Activated T-helper 1 cell treated with anti-CD3 and anti-CD28 coated beads, Interleukin-12 subunit alpha, Interleukin-12 subunit beta, Interleukin-2, Interleukin-4 antibody, amounts not matched to agents 30 ng/mL and 10 ng/mL and 1 ng/mL, durations not matched to agents 14 hours and 24 hours and 36 hours (primary cell): ENCODE measurements at regions not wholly inside any gene's neighbourhood (a gene's known extent, or its start where the extent isn't known, plus 50 kb on each side); places are given as distances from the start of the nearest gene placed in this dataset.

Experiments
- DNase-seq: peaks from one replicate; pipeline ENCODE4 v3.0.0; 2021; ENCODE audit warnings: low spot score
- H3K27ac Mint-ChIP-seq: one replicate; pipeline ENCODE4 v1.8.0; 2021; ENCODE audit warnings: mild to moderate bottlenecking, mixed read lengths
- H3K27me3 Mint-ChIP-seq: one replicate; pipeline ENCODE4 v1.8.0; 2022; ENCODE audit warnings: mild to moderate bottlenecking, moderate library complexity, mixed read lengths; ENCODE audit not compliant: insufficient read depth
- H3K36me3 Mint-ChIP-seq: one replicate; pipeline ENCODE4 v1.8.0; 2021; ENCODE audit warnings: low read depth, mixed read lengths
- H3K4me1 Mint-ChIP-seq: one replicate; pipeline ENCODE4 v1.8.0; 2021; ENCODE audit warnings: low read depth, mixed read lengths
- H3K4me3 Mint-ChIP-seq: one replicate; pipeline ENCODE4 v1.8.0; 2021; ENCODE audit warnings: mild to moderate bottlenecking, moderate library complexity, mixed read lengths
- H3K9me3 Mint-ChIP-seq: one replicate; pipeline ENCODE4 v1.8.0; 2021; ENCODE audit warnings: mixed read lengths
- intact Hi-C: fragments of 100-400 bp; cut with micrococcal nuclease; formaldehyde crosslinking; loops from one replicate; pipeline ENCODE4 v1.15.1; 2024

DNA sequence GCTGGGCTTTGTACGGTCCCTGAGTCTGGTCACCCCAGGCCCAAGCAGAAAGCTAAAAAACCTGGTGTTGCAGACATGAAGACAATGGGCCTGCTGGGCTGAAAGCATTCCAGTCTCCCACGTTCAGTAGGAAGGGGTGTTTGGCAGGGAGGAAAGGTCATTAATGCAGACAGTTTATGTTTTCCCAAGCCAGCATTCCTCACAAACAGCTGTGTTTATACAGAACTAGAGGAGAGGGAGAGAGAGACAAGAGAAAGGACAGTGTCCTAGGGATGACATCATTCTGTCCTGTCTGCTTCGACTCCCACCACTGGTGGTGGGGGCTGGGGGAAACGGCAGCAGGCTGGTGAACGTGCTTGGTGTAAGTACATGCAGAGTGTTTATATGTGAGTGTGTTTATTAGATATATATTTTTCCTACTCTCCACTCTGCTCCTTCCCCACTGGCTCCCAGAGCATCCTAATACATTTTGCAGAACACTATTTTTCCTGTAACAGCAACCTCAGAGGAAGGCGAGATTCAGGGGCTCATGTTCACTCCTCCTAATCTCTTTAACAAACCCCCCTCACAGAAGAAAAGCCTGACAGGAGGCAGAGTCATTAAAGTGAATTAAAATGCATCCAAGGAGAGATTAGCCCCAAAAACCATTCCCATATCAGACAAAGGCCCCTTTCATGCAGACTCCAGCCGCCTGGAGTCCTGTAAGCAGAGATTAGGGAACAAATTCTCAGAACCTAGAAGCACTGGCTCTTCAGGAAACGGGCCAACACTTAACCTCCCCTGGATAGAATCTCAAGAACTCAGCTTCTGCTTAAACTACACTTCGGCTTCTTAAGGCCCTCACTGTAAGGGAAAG is 380.4 kb downstream of the TNS1 start:
- Mint-ChIP-seq H3K27me3 (peaks cover 1% of the 10 kb centered on the region), H3K4me1 (no peaks in the 10 kb centered on the region), H3K9me3 (no peaks in the 10 kb centered on the region), H3K27ac (no peak overlapping the region), H3K36me3 (no peaks in the 10 kb centered on the region), H3K4me3 (no peak overlapping the region)
- DNase-seq, result no peak
- intact Hi-C loops, result no loop called here

DNA sequence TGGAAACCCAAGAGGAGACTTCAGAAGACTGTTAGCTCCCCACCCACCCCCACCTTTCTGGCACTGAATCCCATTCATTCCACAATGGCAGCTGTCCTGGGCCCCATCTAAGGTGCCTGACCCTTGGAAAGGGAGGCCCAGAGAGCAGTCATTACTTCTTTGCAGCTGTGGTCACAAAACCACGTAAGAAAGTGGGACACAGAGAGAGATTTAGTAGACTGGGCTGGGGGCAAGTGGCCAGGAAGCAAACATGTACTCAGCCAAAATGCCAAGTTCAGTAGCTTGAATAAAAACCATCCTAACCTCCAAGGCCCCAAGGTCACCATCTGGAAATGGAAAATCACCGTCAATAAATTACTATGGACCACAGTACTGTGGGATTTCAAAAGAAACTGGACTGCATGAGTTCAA is 381.4 kb downstream of the TNS1 start:
- H3K36me3 Mint-ChIP-seq, result no peaks in the 10 kb centered on the region
- intact Hi-C loops, result no loop called here
- H3K27ac Mint-ChIP-seq, result no peak overlapping the region
- no peak overlapping the region for H3K4me3 Mint-ChIP-seq
- peaks cover 1% of the 10 kb centered on the region for H3K27me3 Mint-ChIP-seq
- H3K4me1 Mint-ChIP-seq, result no peaks in the 10 kb centered on the region
- DNase-seq, result no peak
- no peaks in the 10 kb centered on the region for H3K9me3 Mint-ChIP-seq

DNA sequence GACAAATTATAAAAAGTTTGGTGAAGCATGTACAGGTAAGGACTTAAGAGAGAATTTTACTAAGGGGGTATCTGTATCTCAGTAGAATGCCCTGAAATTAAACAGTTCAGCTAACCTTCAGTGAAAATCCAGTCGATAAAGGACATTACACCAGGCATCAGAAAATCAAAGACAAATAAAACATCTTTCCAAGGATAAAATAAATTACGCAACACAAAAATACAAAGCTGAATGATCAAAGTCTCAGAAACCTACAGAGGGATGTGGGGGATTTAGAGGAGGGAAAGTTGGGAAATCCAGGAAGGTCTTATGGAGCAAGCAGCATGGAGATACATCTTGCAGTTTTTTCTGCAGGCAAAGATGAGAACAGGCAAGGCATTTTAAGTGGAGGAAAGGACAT is 384.1 kb downstream of the TNS1 start:
- H3K4me3 Mint-ChIP-seq, result no peak overlapping the region
- no peak for DNase-seq
- H3K27me3 Mint-ChIP-seq, result peaks cover 1% of the 10 kb centered on the region
- no peak overlapping the region for H3K27ac Mint-ChIP-seq
- intact Hi-C loops, result no loop called here
- no peaks in the 10 kb centered on the region for H3K4me1 Mint-ChIP-seq
- H3K9me3 Mint-ChIP-seq, result no peaks in the 10 kb centered on the region
- no peaks in the 10 kb centered on the region for H3K36me3 Mint-ChIP-seq

DNA sequence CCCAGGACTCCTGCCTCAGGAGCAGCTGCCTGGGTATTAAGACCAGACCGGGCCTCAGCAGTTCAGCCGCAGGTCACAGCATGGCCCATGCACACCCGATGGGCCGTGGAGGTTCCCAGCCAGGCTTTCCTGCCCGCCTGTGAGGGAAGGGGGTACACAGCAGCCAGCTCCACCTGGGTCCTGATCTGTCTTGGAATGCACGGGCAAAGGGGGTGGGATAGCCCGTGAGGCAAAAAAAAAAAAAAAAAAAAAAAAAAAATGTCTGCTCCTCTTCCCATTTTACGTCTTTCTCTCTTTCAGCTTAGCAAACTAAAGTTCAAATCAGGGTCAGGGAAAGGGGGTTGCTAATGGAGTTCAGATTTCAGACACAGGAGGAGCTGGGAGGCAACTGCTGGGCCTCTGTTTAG is 385.2 kb downstream of the TNS1 start:
- H3K9me3 Mint-ChIP-seq, result no peaks in the 10 kb centered on the region
- H3K4me3 Mint-ChIP-seq, result no peak overlapping the region
- intact Hi-C loops, result no loop called here
- H3K4me1 Mint-ChIP-seq, result no peaks in the 10 kb centered on the region
- no peak overlapping the region for H3K27ac Mint-ChIP-seq
- H3K27me3 Mint-ChIP-seq, result peaks cover 1% of the 10 kb centered on the region
- no peaks in the 10 kb centered on the region for H3K36me3 Mint-ChIP-seq
- DNase-seq, result no peak

DNA sequence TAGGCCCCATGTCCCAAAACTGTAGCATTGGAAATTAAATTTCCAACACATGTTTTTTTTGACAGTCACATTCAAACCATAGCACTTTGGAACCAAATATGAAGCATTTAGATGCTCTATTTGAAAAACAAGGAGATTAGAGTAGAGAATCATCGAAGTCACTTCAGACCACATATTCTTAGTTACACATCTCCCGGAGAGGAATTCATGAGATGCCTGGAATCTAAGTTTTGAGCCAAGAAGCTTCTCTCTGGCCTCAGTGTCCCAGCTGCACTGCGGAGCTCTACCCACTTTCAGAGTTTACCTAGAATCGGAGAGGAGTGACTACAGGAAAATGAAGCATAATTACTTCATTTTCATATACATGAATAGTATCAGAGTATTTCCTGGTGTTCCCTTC is 385.9 kb downstream of the TNS1 start:
- DNase-seq, result no peak
- no peaks in the 10 kb centered on the region for H3K4me1 Mint-ChIP-seq
- no peak overlapping the region for H3K27ac Mint-ChIP-seq
- H3K36me3 Mint-ChIP-seq, result no peaks in the 10 kb centered on the region
- no peaks in the 10 kb centered on the region for H3K9me3 Mint-ChIP-seq
- H3K4me3 Mint-ChIP-seq, result no peak overlapping the region
- H3K27me3 Mint-ChIP-seq, result peaks cover 1% of the 10 kb centered on the region
- intact Hi-C loops, result no loop called here

DNA sequence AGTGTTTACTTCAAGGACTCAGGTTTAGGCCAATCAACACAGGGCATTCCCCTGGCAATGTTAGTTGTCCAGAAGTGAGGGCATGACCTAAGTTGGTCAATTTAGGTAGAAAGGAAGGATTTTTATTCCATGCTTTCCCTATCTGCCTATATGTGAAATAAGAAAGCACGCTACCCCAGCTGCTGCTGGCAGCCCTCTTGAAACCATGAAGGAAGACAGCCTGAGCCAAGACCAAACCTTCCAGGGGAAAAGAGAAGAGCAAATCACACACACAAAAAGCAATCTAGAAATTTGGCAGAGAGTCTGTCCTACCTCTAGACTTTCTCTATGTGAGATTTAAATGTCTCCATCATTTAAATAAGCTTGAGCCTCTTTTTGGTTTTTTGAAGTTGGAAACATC is 387.6 kb downstream of the TNS1 start:
- no peak overlapping the region for H3K4me3 Mint-ChIP-seq
- H3K27ac Mint-ChIP-seq, result no peak overlapping the region
- intact Hi-C loops, result no loop called here
- peaks cover 1% of the 10 kb centered on the region for H3K27me3 Mint-ChIP-seq
- H3K4me1 Mint-ChIP-seq, result peaks cover 15% of the 10 kb centered on the region
- no peak for DNase-seq
- no peaks in the 10 kb centered on the region for H3K9me3 Mint-ChIP-seq
- no peaks in the 10 kb centered on the region for H3K36me3 Mint-ChIP-seq

DNA sequence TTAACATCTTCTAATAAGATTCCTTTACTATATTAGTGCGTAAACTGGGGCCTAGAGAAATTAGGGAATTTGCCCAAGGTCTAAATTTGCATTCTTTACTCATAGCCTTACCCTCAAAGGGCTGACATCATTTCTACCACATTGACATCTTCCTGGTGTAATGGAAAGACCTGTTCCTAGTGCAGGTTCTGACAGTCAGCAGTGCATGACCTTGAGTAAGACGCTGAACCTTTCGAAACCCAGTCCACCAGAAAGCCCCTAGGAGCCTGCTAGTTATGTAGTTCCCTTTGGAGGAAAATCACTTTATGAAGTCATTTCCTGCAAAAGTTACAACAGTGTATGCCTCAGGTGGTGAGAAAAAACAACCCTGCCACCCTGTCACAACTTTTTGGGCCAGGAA is 388.3 kb downstream of the TNS1 start:
- no peak for DNase-seq
- H3K4me1 Mint-ChIP-seq, result peaks cover 20% of the 10 kb centered on the region
- H3K4me3 Mint-ChIP-seq, result no peak overlapping the region
- intact Hi-C loops, result no loop called here
- H3K36me3 Mint-ChIP-seq, result no peaks in the 10 kb centered on the region
- H3K9me3 Mint-ChIP-seq, result no peaks in the 10 kb centered on the region
- no peak overlapping the region for H3K27ac Mint-ChIP-seq
- peaks cover 1% of the 10 kb centered on the region for H3K27me3 Mint-ChIP-seq

DNA sequence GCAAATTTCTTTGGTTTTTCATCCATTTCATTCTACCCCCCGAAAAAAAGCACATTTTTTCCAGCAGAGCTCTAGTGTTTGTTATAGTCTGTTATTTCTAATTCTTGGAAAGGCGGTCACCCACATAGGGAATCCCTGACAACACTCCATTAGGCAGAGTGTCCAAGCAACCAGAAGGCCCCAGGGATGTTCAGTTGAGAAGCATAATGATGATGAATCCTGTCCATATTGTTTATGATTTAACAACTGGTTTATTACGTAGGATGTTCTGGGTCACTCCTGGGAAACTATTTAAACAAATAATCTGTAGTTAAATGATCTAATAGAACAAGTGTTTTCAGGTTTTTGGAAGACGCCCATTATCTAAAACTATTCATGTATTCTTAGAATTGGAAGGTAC is 388.7 kb downstream of the TNS1 start:
- intact Hi-C loops, result no loop called here

DNA sequence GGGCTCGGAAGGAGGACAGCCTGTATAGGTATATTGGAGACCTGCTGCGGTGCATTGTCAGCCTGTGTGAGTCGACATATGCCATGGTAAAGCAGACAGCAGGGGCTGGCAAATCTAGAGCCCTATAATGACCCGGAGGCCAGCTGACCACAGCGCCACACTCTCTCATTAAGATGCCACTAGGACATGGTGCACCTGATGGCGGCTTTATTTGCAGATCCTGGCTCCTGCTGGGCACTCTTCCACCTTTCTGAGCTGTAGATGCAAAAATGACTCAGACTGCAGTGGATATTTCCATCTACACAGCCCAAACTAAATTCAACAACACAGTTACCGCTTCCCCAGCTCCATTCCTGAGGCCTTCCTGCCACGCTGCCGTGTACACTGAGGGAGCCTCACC is 389.9 kb downstream of the TNS1 start:
- Mint-ChIP-seq H3K27ac (no peak overlapping the region), H3K9me3 (no peaks in the 10 kb centered on the region)
- intact Hi-C loops, result no loop called here

More for the DNA sequence above, 388.7 kb downstream of the TNS1 start:
- no peak overlapping the region for H3K27ac Mint-ChIP-seq
- H3K4me3 Mint-ChIP-seq, result no peak overlapping the region
- no peaks in the 10 kb centered on the region for H3K9me3 Mint-ChIP-seq
- H3K36me3 Mint-ChIP-seq, result no peaks in the 10 kb centered on the region
- peaks cover 1% of the 10 kb centered on the region for H3K27me3 Mint-ChIP-seq
- no peak for DNase-seq
- peaks cover 20% of the 10 kb centered on the region for H3K4me1 Mint-ChIP-seq

DNA sequence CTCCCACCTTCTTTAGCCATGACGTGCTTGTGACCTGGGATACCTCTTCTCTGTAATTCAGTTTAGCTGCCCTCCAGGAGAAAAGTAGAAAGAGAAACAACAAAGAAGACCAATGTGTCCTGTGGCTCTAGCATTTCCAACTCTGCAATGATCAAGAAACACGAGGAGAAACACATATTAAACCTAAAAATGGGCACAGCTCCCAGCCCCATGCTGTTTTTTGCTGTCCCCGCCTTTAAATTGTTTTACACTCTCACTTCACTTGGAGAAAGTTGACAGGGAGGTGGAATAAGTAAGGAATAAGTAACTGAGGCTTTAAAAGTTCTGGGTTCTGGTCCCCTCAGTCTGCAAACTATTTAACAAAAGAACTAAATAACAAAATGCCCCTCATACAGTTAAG is 390.6 kb downstream of the TNS1 start:
- no peaks in the 10 kb centered on the region for H3K9me3 Mint-ChIP-seq
- H3K27ac Mint-ChIP-seq, result no peak overlapping the region
- intact Hi-C loops, result no loop called here
- H3K27me3 Mint-ChIP-seq, result no peaks in the 10 kb centered on the region
- H3K4me3 Mint-ChIP-seq, result no peak overlapping the region
- no peaks in the 10 kb centered on the region for H3K36me3 Mint-ChIP-seq
- peaks cover 20% of the 10 kb centered on the region for H3K4me1 Mint-ChIP-seq
- DNase-seq, result no peak

More for the DNA sequence above, 389.9 kb downstream of the TNS1 start:
- H3K4me3 Mint-ChIP-seq, result no peak overlapping the region
- H3K36me3 Mint-ChIP-seq, result no peaks in the 10 kb centered on the region
- DNase-seq, result no peak
- peaks cover 20% of the 10 kb centered on the region for H3K4me1 Mint-ChIP-seq
- H3K27me3 Mint-ChIP-seq, result no peaks in the 10 kb centered on the region

DNA sequence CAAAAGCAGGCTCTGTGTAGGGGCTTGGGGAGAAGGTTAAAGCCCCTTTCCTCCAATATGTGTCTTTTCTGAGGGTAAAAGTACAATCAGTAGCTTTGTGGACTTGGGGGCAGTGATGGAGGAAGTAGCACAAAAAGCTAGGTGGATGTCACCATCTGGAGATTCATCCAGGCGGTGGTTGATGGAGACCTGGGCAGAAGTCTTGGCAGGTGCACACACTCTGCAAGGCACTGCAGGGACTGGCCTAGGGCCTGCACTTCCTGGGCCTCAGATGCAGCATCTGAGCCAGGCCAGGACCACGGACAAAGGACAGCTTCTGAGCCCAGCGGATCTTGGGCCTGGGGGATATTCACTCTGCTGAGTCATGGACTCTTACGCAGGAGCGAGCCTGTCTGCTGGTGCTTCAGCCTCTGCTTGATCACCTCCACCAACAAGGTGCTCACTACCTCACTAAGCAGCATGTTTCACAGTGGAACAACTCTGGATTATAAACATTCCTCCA is 391.1 kb downstream of the TNS1 start:
- Mint-ChIP-seq H3K27me3 (no peaks in the 10 kb centered on the region), H3K4me3 (no peak overlapping the region), H3K9me3 (no peaks in the 10 kb centered on the region), H3K27ac (peak overlapping the region; percentile 77), H3K4me1 (peaks cover 20% of the 10 kb centered on the region), H3K36me3 (no peaks in the 10 kb centered on the region)
- intact Hi-C loops, result loop anchor here (2.0 kb wide), 1 partner anchor 389 kb away; no protein-coding TSS in a partner anchor
- no peak for DNase-seq

DNA sequence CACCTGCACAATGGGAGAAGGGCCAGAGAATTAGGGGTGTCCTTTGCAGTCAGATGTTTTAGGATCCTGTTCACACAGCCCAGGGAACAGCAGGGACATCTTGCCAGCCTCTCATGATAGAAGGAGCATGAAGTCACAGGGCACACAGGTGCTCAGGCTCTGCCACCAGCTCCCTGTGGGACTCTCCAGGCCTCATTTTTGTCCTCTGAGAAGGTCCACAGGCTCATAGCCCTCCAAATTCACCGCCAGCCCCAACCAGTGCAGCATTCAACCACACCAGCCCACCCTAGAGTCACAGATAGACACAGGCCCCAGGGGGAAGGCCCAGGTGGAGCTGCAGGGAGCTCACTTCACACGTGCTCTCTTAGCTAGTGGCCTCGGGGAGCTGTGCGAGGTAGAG is 391.7 kb downstream of the TNS1 start:
- Mint-ChIP-seq H3K4me3 (no peak overlapping the region), H3K36me3 (no peaks in the 10 kb centered on the region), H3K9me3 (no peaks in the 10 kb centered on the region), H3K27me3 (no peaks in the 10 kb centered on the region), H3K27ac (peak overlapping the region; percentile 77), H3K4me1 (peaks cover 25% of the 10 kb centered on the region)
- DNase-seq, result no peak
- intact Hi-C loops, result loop anchor here (2.0 kb wide), 1 partner anchor 388 kb away; no protein-coding TSS in a partner anchor

DNA sequence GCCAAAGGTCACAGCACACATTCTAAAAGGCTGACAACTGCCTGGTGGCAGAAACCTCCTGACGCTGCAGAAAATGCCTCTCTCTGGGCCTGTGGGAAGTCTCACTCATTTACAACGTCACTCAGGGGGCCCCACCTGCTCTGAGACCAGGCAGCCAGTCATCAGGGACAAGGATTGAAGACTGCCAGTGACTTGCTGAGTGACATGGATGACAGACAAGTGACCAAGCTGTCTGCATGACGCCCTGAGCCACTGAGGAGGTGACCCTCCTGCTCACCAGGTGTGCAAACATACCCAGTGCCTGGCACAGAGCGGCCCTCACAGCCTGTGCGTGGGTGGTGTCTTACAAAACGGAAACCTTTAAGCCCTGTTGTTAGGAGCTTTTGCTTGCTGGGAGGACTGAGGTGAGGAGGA is 392.4 kb downstream of the TNS1 start:
- Mint-ChIP-seq H3K9me3 (no peaks in the 10 kb centered on the region), H3K4me3 (peak overlapping the region; percentile 8), H3K27ac (peak overlapping the region; percentile 77), H3K36me3 (no peaks in the 10 kb centered on the region), H3K27me3 (no peaks in the 10 kb centered on the region), H3K4me1 (peaks cover 25% of the 10 kb centered on the region)
- intact Hi-C loops, result loop anchor here (2.0 kb wide), 1 partner anchor 388 kb away; no protein-coding TSS in a partner anchor
- DNase-seq, result peak; percentile 28
